ENCODE measurements at regions not wholly inside any gene's neighbourhood (a gene's known extent, or its start where the extent isn't known, plus 50 kb on each side); places are given as distances from the start of the nearest gene placed in this dataset.

DNA sequence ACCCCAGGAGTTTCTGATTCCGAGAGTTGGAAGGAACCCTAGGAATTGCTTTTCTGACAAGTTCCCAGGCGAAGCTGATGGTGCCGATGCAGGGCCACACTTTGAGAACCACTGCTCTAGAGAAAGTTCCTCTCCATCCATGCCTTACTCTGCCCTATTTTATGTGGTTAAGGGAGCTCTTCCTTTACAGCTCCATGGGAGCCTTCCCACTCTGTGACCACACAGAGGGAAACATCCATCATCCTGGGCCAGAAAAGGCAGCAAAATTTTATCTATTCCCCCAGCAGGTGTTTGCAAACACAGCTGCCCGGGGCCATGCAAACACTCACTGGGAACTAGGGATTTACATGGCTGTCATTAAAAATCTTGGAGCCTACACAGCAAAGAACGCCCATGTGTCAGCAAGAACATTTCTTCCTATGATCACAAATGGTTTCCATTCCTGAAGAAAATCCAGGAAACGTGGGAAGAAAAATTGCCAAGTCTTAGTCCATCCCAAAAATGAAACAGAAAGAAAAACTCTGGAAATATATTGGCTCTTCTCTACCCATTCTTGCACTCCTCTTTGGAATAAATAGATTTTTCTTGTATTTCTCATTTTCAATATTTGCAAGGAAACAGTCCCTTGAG is 252.7 kb downstream of the PMP22 start:
- Histone ChIP-seq H3K27ac (no peak overlapping the region), H3K27me3 (peaks cover 0 to 32% (median 0%) of the 10 kb centered on the region in 4 donors), H3K36me3 (no peaks in the 10 kb centered on the region), H3K4me1 (peaks cover 0 to 8% (median 0%) of the 10 kb centered on the region in 3 donors), H3K4me3 (no peak overlapping the region), H3K9me3 (no peaks in the 10 kb centered on the region)
- WGBS, 2 donors = 27 to 32% methylated on average over 6 of the region's 6 CpGs
- no peak for DNase-seq
- TF ChIP-seq POLR2A (IDR thresholded peaks at IDR 0.05) = no peak
- TF ChIP-seq, protein P1, sequence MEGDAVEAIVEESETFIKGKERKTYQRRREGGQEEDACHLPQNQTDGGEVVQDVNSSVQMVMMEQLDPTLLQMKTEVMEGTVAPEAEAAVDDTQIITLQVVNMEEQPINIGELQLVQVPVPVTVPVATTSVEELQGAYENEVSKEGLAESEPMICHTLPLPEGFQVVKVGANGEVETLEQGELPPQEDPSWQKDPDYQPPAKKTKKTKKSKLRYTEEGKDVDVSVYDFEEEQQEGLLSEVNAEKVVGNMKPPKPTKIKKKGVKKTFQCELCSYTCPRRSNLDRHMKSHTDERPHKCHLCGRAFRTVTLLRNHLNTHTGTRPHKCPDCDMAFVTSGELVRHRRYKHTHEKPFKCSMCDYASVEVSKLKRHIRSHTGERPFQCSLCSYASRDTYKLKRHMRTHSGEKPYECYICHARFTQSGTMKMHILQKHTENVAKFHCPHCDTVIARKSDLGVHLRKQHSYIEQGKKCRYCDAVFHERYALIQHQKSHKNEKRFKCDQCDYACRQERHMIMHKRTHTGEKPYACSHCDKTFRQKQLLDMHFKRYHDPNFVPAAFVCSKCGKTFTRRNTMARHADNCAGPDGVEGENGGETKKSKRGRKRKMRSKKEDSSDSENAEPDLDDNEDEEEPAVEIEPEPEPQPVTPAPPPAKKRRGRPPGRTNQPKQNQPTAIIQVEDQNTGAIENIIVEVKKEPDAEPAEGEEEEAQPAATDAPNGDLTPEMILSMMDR (IDR thresholded peaks at IDR 0.05) = no peak
- intact Hi-C loops (cut with DNase I) = no loop called here

DNA sequence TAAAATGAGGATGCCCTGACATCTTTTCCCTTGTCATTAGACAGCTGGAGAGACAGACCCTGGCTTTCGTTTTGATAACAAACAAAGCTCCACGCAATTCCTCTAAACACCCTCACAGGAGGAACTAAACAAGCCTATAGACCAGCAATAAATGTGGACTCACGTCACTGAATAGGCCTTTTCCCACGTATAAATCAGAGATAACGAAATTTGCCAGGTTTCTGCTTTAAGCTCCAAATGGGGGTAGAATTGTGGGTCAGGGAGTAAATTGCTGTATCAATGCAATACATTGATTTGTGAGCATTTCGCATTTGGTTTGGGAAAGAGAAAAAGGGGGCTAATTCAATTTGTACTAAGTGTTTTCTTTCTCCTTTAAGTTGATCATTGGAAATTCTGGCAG is 256.0 kb downstream of the PMP22 start:
- peaks cover 0 to 32% (median 0%) of the 10 kb centered on the region in 4 donors for H3K27me3 ChIP-seq
- H3K36me3 ChIP-seq = no peaks in the 10 kb centered on the region
- no peaks in the 10 kb centered on the region for H3K9me3 ChIP-seq
- no peak for DNase-seq
- no peak overlapping the region for H3K4me3 ChIP-seq
- H3K4me1 ChIP-seq = peaks cover 0 to 13% (median 0%) of the 10 kb centered on the region in 3 donors
- no peak for TF ChIP-seq POLR2A (IDR thresholded peaks at IDR 0.05)
- TF ChIP-seq, protein P1 (IDR thresholded peaks at IDR 0.05) = no peak
- 68% methylated on average over 6 of the region's 6 CpGs for WGBS, 2 donors
- intact Hi-C loops (cut with DNase I) = no loop called here
- no peak overlapping the region for H3K27ac ChIP-seq

DNA sequence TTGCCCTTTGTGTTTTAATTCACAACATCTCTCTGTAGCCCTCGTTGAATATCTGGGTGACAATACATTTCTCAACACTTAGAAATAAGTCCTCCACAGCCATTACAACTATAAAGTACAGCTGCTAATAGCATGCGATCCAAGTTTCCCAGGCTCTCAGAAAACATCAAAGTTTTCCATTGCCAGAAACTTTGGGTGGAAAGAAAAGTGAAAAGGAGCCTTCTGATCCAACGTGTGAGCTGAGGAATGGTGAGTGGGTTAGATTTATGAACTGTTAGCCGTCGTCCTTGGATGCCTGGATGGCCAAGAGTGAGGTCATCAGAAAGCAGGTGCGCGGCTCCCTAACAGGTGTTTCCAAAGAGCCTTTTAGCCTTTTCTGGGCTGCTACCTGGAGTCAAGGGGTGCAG is 258.0 kb downstream of the PMP22 start:
- Histone ChIP-seq H3K27ac (no peak overlapping the region), H3K36me3 (no peaks in the 10 kb centered on the region), H3K4me3 (no peak overlapping the region), H3K4me1 (peaks cover 0 to 10% (median 0%) of the 10 kb centered on the region in 3 donors), H3K9me3 (no peaks in the 10 kb centered on the region), H3K27me3 (peaks cover 0 to 31% (median 0%) of the 10 kb centered on the region in 4 donors)
- 71 to 78% methylated on average over 7 of the region's 7 CpGs for WGBS, 2 donors
- no peak for DNase-seq
- TF ChIP-seq, protein P1 (IDR thresholded peaks at IDR 0.05) = no peak
- TF ChIP-seq POLR2A (IDR thresholded peaks at IDR 0.05) = no peak
- intact Hi-C loops (cut with DNase I) = no loop called here

DNA sequence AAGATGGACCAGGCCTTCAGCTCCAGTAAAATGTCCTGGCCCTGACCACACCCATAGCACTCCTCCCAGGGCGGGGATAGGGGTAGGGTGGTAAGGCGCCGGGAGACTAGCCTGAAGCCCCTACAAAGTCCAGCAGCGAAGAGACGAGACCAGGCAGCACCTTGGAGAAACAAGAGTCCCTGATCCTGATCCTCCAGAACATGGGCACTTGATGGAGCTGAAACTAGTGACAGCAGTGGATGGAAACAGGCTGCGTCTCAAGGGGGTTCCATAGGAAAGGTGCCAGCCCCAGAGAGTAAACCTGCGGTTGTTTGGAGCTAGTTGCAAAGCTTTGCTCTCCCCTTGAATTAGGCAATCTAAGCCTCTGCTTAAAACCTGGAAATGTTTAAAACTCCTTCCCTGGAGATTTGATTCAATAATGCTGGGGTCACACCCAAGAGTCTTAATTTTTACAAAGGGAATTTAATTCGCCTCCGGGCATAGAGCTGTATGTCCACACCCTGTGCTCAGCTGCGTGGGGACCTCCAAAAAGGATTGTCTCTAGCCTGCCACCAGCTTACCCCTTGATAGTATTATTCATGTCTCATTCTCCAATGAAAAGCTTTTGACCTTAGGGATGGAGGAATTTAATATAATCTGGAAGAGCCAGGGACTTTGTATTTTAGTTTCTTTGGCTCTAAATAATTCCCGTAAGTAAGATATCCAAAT is 258.6 kb downstream of the PMP22 start:
- TF ChIP-seq POLR2A (IDR thresholded peaks at IDR 0.05) = no peak
- TF ChIP-seq, protein P1 (IDR thresholded peaks at IDR 0.05) = no peak
- Histone ChIP-seq H3K27me3 (peaks cover 0 to 26% (median 0%) of the 10 kb centered on the region in 4 donors), H3K4me1 (peaks cover 0 to 6% (median 0%) of the 10 kb centered on the region in 3 donors), H3K9me3 (no peaks in the 10 kb centered on the region), H3K4me3 (no peak overlapping the region), H3K36me3 (no peaks in the 10 kb centered on the region), H3K27ac (no peak overlapping the region)
- DNase-seq = no peak
- 46 to 51% methylated on average over 6 to 11 of the region's 11 CpGs for WGBS, 2 donors
- intact Hi-C loops (cut with DNase I) = no loop called here

DNA sequence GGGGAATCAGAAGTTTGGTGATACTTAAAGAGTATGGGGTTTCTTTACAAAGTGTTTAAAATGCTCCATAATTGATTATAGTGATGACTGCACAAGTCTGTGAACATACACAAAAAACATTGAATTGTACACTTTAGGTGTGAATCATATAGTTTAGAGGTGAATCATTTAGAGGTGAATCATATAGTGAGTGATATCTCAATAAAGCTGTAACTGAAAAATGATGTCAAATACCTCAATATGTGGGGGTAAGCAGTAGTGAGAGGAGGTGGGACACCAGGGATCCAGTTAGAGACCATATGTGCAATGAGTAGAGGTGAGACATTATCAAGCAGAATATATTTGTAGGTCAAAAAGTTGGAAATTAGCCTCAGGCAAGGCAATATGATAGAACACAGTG is 264.5 kb downstream of the PMP22 start:
- no peaks in the 10 kb centered on the region for H3K4me1 ChIP-seq
- H3K27me3 ChIP-seq = no peaks in the 10 kb centered on the region
- H3K4me3 ChIP-seq = no peak overlapping the region
- no peaks in the 10 kb centered on the region for H3K36me3 ChIP-seq
- TF ChIP-seq POLR2A (IDR thresholded peaks at IDR 0.05) = no peak
- TF ChIP-seq, protein P1 (IDR thresholded peaks at IDR 0.05) = no peak
- no peaks in the 10 kb centered on the region for H3K9me3 ChIP-seq
- no peak overlapping the region for H3K27ac ChIP-seq
- intact Hi-C loops (cut with DNase I) = no loop called here
- DNase-seq = no peak
